C4-2B (cell line): ENCODE measurements at regions not wholly inside any gene's neighbourhood (a gene's known extent, or its start where the extent isn't known, plus 50 kb on each side); places are given as distances from the start of the nearest gene placed in this dataset.

Experiments used
- ZFX ChIP-seq: fragments of 450-650 bp; IDR thresholded peaks from 2 replicates; pipeline ENCODE4 v1.6.1; 2017
- TF ChIP-seq, protein P1 (sequence below): fragments of 450-650 bp; conservative IDR thresholded peaks from 2 replicates; pipeline ENCODE4 v1.5.1; 2017; ENCODE audit warnings: mild to moderate bottlenecking

DNA sequence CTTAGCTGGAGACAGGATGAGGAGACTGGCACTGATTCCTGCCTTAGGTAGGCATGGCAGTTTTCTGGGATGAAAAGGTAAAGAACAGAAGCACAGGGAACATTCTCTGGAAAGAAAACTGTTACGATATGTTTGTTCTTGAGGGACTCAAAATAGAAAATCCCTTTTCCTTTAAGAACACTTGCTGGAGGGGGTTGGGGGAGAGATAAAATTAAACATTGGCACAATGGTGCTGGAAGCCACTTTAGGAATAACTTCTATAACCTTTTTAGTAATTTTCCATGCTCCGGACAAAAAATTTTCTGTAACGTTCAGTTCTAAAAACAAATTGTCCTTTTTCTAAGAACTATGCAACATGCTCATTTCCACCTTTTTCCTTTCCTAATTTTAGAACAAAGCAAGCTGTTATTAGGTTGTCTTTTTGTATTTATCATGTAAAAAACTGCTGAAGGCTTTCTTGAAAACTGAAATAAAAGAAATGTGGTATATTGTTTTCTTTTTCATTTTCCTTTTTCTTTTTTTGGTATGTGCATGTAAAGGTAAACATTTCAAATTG, 343.8 kb downstream of the EPHA4 start:
- TF ChIP-seq, protein P1, sequence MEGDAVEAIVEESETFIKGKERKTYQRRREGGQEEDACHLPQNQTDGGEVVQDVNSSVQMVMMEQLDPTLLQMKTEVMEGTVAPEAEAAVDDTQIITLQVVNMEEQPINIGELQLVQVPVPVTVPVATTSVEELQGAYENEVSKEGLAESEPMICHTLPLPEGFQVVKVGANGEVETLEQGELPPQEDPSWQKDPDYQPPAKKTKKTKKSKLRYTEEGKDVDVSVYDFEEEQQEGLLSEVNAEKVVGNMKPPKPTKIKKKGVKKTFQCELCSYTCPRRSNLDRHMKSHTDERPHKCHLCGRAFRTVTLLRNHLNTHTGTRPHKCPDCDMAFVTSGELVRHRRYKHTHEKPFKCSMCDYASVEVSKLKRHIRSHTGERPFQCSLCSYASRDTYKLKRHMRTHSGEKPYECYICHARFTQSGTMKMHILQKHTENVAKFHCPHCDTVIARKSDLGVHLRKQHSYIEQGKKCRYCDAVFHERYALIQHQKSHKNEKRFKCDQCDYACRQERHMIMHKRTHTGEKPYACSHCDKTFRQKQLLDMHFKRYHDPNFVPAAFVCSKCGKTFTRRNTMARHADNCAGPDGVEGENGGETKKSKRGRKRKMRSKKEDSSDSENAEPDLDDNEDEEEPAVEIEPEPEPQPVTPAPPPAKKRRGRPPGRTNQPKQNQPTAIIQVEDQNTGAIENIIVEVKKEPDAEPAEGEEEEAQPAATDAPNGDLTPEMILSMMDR: no peak
- no peak for TF ChIP-seq ZFX
